WTC11 (cell line): ENCODE measurements at regions not wholly inside any gene's neighbourhood (a gene's known extent, or its start where the extent isn't known, plus 50 kb on each side); places are given as distances from the start of the nearest gene placed in this dataset.

Experiments used
- ATAC-seq: fragments of 200-7000 bp; cut with Tn5 transposase; 2 replicates; pipeline ENCODE4 v1.10.0; 2021; ENCODE audit warnings: mild to moderate bottlenecking, moderate library complexity
- CTCF ChIA-PET: fragments of 300-600 bp; sonication (Branson Sonifier 250); formaldehyde crosslinking; loops from one replicate; lab custom pipeline; 2021; ENCODE audit warnings: antibody characterized with exemption; lab: Charles Lee
- POLR2A ChIA-PET: fragments of 350-600 bp; sonication (Branson Sonifier 250); formaldehyde crosslinking; loops from one replicate; lab custom pipeline; 2021; ENCODE audit warnings: antibody characterized with exemption; lab: Charles Lee
- DNase-seq: peaks from one replicate; pipeline ENCODE4 v3.0.0; 2021; ENCODE audit warnings: low spot score
- H3K27ac Mint-ChIP-seq: 2 replicates; pipeline ENCODE4 v1.8.0; 2021; ENCODE audit warnings: mixed read lengths
- H3K27me3 Mint-ChIP-seq: 2 replicates; pipeline ENCODE4 v1.8.0; 2021; ENCODE audit warnings: low read depth, mild to moderate bottlenecking, moderate library complexity, mixed read lengths
- H3K36me3 Mint-ChIP-seq: 2 replicates; pipeline ENCODE4 v1.8.0; 2021; ENCODE audit warnings: mixed read lengths
- H3K4me1 Mint-ChIP-seq: 2 replicates; pipeline ENCODE4 v1.8.0; 2022; ENCODE audit warnings: mixed read lengths
- H3K4me3 Mint-ChIP-seq: 2 replicates; pipeline ENCODE4 v1.8.0; 2021; ENCODE audit warnings: mild to moderate bottlenecking, moderate library complexity, mixed read lengths
- H3K9me3 Mint-ChIP-seq: 2 replicates; pipeline ENCODE4 v1.8.0; 2021; ENCODE audit warnings: mixed read lengths
- CBFB ChIP-seq: sonication (generic); formaldehyde crosslinking; IDR thresholded peaks from 2 replicates; pipeline ENCODE4 v1.8.1; 2022; ENCODE audit warnings: mild to moderate bottlenecking, low read depth, missing genetic modification reagents
- FOXJ3 ChIP-seq: sonication (generic); formaldehyde crosslinking; IDR thresholded peaks from 2 replicates; pipeline ENCODE4 v1.9.0; 2021; ENCODE audit warnings: missing genetic modification reagents, mild to moderate bottlenecking, borderline replicate concordance
- FOXK1 ChIP-seq: sonication (generic); formaldehyde crosslinking; IDR thresholded peaks from 2 replicates; pipeline ENCODE4 v1.8.0; 2022; ENCODE audit warnings: mild to moderate bottlenecking, moderate library complexity, missing genetic modification reagents
- JAZF1 ChIP-seq: fragments of 250-450 bp; sonication (Bioruptor Pico); IDR thresholded peaks from 2 replicates; pipeline ENCODE4 v1.9.0; 2021; ENCODE audit warnings: moderate library complexity, mild to moderate bottlenecking, inconsistent platforms
- MXD4 ChIP-seq: fragments of 250-450 bp; sonication (Bioruptor Pico); IDR thresholded peaks from 2 replicates; pipeline ENCODE4 v1.8.0; 2021; ENCODE audit warnings: mild to moderate bottlenecking, moderate library complexity, borderline replicate concordance
- NFE2L1 ChIP-seq: sonication (generic); formaldehyde crosslinking; IDR thresholded peaks from 2 replicates; pipeline ENCODE4 v1.8.1; 2023; ENCODE audit warnings: missing genetic modification reagents
- NFYB ChIP-seq: sonication (generic); formaldehyde crosslinking; conservative IDR thresholded peaks from 2 replicates; pipeline ENCODE4 v1.8.0; 2022; ENCODE audit warnings: low read depth, missing genetic modification reagents
- ZNF671 ChIP-seq: fragments of 250-450 bp; sonication (Bioruptor Pico); IDR thresholded peaks from 2 replicates; pipeline ENCODE4 v1.8.0; 2021; ENCODE audit warnings: mild to moderate bottlenecking
- TF ChIP-seq, protein P1 (sequence below): sonication (generic); formaldehyde crosslinking; IDR thresholded peaks from 2 replicates; pipeline ENCODE4 v1.8.1; 2023; ENCODE audit warnings: mild to moderate bottlenecking, moderate library complexity, missing genetic modification reagents
- TF ChIP-seq, protein P2 (sequence below): sonication (generic); formaldehyde crosslinking; IDR thresholded peaks from 2 replicates; pipeline ENCODE4 v1.8.1; 2022; ENCODE audit warnings: low read depth, missing genetic modification reagents, borderline replicate concordance
- TF ChIP-seq, protein P3 (sequence below): fragments of 250-450 bp; sonication (Bioruptor Pico); conservative IDR thresholded peaks from 2 replicates; pipeline ENCODE4 v1.9.0; 2021; ENCODE audit warnings: mild to moderate bottlenecking
- TF ChIP-seq, protein P4 (sequence below): sonication (generic); formaldehyde crosslinking; IDR thresholded peaks from 2 replicates; pipeline ENCODE4 v1.8.0; 2022; ENCODE audit warnings: mild to moderate bottlenecking, missing genetic modification reagents
- TF ChIP-seq, protein P5 (sequence below): sonication (generic); formaldehyde crosslinking; IDR thresholded peaks from 2 replicates; pipeline ENCODE4 v1.8.1; 2022; ENCODE audit warnings: missing genetic modification reagents, borderline replicate concordance
- TF ChIP-seq, protein P6 (sequence below): sonication (generic); formaldehyde crosslinking; IDR thresholded peaks from 2 replicates; pipeline ENCODE4 v1.8.1; 2023; ENCODE audit warnings: mild to moderate bottlenecking, missing genetic modification reagents, moderate library complexity

DNA sequence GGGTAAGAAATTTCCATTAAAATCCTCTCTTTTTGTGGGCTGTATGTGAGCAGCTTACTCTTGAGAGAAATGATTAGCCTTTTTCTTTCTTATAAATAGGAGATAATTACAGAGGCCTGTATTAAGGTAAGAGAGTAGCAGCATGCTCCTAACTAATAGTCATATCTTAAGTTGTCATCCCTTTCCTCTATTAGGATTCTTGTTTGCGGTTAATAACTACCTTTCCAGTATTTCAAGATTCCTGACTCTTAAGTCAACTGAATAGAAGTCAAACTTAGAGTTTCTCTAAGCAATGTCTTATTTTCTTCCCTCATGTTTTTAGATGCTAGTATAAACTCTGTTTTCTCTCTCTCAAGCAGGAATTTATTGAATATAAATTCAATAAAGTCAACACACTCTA lies 139.9 kb upstream of the GPRIN3 start:
- H3K9me3 Mint-ChIP-seq: peaks cover 56% of the 10 kb centered on the region
- no peak overlapping the region for H3K27ac Mint-ChIP-seq
- TF ChIP-seq, protein P1, sequence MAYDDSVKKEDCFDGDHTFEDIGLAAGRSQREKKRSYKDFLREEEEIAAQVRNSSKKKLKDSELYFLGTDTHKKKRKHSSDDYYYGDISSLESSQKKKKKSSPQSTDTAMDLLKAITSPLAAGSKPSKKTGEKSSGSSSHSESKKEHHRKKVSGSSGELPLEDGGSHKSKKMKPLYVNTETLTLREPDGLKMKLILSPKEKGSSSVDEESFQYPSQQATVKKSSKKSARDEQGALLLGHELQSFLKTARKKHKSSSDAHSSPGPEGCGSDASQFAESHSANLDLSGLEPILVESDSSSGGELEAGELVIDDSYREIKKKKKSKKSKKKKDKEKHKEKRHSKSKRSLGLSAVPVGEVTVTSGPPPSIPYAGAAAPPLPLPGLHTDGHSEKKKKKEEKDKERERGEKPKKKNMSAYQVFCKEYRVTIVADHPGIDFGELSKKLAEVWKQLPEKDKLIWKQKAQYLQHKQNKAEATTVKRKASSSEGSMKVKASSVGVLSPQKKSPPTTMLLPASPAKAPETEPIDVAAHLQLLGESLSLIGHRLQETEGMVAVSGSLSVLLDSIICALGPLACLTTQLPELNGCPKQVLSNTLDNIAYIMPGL (CRISPR knock-in tag): no peak
- TF ChIP-seq, protein P2, sequence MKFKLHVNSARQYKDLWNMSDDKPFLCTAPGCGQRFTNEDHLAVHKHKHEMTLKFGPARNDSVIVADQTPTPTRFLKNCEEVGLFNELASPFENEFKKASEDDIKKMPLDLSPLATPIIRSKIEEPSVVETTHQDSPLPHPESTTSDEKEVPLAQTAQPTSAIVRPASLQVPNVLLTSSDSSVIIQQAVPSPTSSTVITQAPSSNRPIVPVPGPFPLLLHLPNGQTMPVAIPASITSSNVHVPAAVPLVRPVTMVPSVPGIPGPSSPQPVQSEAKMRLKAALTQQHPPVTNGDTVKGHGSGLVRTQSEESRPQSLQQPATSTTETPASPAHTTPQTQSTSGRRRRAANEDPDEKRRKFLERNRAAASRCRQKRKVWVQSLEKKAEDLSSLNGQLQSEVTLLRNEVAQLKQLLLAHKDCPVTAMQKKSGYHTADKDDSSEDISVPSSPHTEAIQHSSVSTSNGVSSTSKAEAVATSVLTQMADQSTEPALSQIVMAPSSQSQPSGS (CRISPR knock-in tag): no peak
- ChIA-PET POLR2A (no interaction called here), CTCF (no interaction called here)
- no peak for DNase-seq
- H3K36me3 Mint-ChIP-seq: peaks cover 27% of the 10 kb centered on the region
- no peak for ATAC-seq
- no peaks in the 10 kb centered on the region for H3K4me1 Mint-ChIP-seq
- no peaks in the 10 kb centered on the region; the same call in 1 of the 2 replicates for H3K27me3 Mint-ChIP-seq
- no peak overlapping the region for H3K4me3 Mint-ChIP-seq

DNA sequence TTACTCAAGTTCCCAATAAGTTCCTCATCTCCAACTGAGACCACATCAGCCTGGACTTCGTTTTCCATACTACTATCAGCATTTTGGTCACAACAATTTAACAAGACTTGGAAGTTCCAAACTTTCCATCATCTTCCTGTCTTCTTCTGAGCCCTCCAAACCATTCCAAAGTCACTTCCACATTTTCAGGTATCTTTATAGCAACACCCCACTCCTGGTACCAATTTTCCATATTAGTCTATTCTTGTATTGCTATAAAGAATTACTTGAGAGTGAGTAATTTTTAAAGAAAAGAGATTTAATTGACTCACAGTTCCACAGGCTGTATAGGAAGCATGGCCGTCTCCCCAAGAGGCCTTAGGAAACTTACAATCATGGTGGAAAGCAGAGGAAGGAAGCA lies 138.6 kb upstream of the GPRIN3 start:
- Mint-ChIP-seq H3K4me1 (no peaks in the 10 kb centered on the region), H3K27ac (no peak overlapping the region), H3K36me3 (peaks cover 27% of the 10 kb centered on the region), H3K4me3 (no peak overlapping the region), H3K9me3 (peaks cover 66% of the 10 kb centered on the region), H3K27me3 (no peaks in the 10 kb centered on the region; the same call in 1 of the 2 replicates)
- no peak for TF ChIP-seq JAZF1
- TF ChIP-seq, protein P3, sequence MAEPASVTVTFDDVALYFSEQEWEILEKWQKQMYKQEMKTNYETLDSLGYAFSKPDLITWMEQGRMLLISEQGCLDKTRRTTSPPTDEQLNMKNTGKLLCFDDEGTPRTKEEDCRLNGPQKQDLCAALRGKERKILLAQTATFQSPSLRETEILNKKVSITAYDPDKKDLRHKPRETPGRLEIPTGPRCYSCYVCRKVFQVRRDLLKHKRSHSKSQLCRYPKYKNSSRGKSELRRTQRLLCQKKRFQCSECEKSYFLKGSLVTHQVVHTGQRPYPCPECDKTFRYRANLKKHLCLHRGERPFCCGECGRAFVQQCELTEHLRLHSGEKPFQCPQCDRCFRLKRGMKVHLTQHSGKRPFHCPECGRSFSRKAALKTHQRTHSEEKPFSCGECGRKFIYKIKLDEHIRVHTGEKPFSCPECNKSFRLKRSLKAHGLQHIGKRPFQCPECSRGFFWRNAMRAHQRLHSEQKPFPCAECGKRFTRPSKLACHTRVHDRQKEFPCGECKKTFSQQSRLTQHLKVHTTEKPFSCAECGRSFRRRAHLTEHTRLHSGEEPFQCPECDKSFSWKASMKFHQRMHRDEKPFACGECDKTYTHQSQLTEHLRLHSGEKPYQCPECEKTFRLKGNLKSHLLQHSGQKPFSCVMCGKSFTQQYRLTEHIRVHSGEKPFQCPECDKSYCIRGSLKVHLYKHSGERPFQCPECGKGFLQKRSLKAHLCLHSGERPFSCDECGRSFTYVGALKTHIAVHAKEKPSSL (CRISPR knock-in tag): no peak
- ATAC-seq (no peak), DNase-seq (no peak)
- ChIA-PET POLR2A (no interaction called here), CTCF (no interaction called here)

DNA sequence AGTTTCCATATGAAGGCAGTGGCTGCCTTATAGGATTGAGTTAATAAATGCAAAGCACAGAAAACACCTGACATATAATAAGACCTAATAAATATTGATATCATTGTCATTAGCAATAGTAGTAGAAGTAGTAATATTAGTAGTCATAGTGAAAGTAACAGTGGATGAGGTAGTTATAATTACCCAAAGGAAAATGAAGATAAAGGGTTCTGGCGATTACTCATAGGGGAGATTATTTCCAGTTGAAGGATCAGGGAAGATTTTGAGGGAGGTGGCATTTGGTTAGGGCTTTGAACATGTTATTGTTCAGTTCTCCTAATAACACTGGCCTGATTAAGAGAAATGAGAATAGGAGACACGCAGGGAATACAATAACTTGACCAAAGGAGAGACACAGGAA lies 131.9 kb upstream of the GPRIN3 start:
- TF ChIP-seq, protein P4, sequence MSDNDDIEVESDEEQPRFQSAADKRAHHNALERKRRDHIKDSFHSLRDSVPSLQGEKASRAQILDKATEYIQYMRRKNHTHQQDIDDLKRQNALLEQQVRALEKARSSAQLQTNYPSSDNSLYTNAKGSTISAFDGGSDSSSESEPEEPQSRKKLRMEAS (CRISPR knock-in tag): no peak
- TF ChIP-seq, protein P5, sequence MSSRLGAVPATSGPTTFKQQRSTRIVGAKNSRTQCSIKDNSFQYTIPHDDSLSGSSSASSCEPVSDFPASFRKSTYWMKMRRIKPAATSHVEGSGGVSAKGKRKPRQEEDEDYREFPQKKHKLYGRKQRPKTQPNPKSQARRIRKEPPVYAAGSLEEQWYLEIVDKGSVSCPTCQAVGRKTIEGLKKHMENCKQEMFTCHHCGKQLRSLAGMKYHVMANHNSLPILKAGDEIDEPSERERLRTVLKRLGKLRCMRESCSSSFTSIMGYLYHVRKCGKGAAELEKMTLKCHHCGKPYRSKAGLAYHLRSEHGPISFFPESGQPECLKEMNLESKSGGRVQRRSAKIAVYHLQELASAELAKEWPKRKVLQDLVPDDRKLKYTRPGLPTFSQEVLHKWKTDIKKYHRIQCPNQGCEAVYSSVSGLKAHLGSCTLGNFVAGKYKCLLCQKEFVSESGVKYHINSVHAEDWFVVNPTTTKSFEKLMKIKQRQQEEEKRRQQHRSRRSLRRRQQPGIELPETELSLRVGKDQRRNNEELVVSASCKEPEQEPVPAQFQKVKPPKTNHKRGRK (CRISPR knock-in tag): no peak
- TF ChIP-seq MXD4 (CRISPR knock-in tag): no peak
- Mint-ChIP-seq H3K27ac (no peak overlapping the region), H3K4me3 (no peak overlapping the region), H3K27me3 (no peaks in the 10 kb centered on the region), H3K9me3 (peaks cover 28% of the 10 kb centered on the region), H3K4me1 (peaks cover 12% of the 10 kb centered on the region), H3K36me3 (peaks cover 3% of the 10 kb centered on the region)
- no peak for ATAC-seq
- ChIA-PET CTCF (no interaction called here), POLR2A (no interaction called here)
- DNase-seq: no peak

DNA sequence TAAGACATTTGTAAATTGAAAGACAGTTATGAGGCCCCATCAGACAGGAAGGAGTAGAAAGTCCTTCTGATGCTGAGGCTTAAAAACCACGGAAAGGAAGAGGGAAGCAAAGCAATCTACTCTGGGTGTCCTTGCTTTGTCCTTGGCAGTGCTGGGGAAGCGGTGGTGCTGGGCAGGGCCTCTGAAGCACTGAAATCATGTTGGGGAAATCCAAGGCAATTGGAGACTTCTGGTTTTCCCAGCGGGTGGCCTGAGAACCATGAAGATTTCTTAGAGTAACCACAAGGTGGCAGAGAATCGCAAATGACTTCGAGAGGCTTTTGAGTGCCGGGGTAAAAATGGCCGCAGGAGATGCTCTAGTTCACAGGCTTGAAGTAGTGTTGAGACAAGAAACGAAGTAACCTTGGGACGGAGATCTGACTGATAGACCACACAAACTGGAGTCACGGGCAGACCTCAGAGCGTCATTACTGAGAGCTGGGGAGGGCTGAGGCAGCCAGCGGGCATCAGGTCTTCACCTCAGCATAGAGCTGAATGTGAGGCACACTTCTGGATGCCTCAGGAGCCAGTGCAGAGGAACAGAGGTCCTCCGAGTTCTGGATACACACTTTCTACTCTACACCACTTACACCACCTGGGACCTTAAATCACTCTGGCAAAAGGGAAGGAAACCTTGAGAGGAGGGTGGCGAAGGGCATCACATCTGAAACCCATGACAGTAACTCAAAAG lies 130.7 kb upstream of the GPRIN3 start:
- POLR2A ChIA-PET: no interaction called here
- H3K4me1 Mint-ChIP-seq: peaks cover 12% of the 10 kb centered on the region

More for the DNA sequence above, 130.7 kb upstream of the GPRIN3 start:
- DNase-seq (peak; percentile 76), ATAC-seq (peak; percentile 85)
- peaks cover 3% of the 10 kb centered on the region; the same call in 1 of the 2 replicates for H3K27me3 Mint-ChIP-seq
- H3K9me3 Mint-ChIP-seq: peaks cover 15% of the 10 kb centered on the region
- no peak overlapping the region for H3K27ac Mint-ChIP-seq
- H3K36me3 Mint-ChIP-seq: no peaks in the 10 kb centered on the region
- no peak overlapping the region for H3K4me3 Mint-ChIP-seq
- no peak for TF ChIP-seq NFE2L1 (CRISPR knock-in tag)
- no peak for TF ChIP-seq CBFB (CRISPR knock-in tag)
- TF ChIP-seq FOXK1 (CRISPR knock-in tag): no peak
- TF ChIP-seq FOXJ3: no peak
- TF ChIP-seq NFYB: no peak
- TF ChIP-seq, protein P6, sequence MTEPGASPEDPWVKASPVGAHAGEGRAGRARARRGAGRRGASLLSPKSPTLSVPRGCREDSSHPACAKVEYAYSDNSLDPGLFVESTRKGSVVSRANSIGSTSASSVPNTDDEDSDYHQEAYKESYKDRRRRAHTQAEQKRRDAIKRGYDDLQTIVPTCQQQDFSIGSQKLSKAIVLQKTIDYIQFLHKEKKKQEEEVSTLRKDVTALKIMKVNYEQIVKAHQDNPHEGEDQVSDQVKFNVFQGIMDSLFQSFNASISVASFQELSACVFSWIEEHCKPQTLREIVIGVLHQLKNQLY (CRISPR knock-in tag): no peak
- no peak for TF ChIP-seq ZNF671
- CTCF ChIA-PET: no interaction called here
